ENCODE measurements at regions not wholly inside any gene's neighbourhood (a gene's known extent, or its start where the extent isn't known, plus 50 kb on each side); places are given as distances from the start of the nearest gene placed in this dataset.

DNA sequence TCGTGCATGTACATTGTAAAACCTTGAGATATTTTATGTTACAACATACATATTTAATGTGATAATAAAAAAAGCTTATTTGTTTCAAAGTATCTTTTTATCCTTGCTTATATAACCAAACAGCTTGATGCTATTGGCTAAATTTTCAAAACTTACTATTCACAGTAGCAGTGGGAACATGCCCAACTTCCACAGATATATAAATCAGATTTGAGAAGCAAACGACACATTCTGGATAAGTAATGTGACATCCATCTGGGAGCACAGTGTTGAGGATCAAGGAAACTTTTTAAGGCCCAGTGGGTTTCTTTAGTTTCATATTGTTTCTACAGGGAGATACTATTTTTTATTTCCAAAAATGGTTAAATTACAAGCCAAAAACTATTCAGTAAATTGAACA is 350.7 kb downstream of the SEC23A start:
- H3K4me3 ChIP-seq (ENCODE audit: control insufficient read depth, low read depth, low read length) = no peak overlapping the region
- TF ChIP-seq, protein P1, sequence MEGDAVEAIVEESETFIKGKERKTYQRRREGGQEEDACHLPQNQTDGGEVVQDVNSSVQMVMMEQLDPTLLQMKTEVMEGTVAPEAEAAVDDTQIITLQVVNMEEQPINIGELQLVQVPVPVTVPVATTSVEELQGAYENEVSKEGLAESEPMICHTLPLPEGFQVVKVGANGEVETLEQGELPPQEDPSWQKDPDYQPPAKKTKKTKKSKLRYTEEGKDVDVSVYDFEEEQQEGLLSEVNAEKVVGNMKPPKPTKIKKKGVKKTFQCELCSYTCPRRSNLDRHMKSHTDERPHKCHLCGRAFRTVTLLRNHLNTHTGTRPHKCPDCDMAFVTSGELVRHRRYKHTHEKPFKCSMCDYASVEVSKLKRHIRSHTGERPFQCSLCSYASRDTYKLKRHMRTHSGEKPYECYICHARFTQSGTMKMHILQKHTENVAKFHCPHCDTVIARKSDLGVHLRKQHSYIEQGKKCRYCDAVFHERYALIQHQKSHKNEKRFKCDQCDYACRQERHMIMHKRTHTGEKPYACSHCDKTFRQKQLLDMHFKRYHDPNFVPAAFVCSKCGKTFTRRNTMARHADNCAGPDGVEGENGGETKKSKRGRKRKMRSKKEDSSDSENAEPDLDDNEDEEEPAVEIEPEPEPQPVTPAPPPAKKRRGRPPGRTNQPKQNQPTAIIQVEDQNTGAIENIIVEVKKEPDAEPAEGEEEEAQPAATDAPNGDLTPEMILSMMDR (IDR thresholded peaks at IDR 0.05; ENCODE audit: control insufficient read depth, insufficient read depth, low read depth, low read length, missing control alignments) = no peak
- no peak for DNase-seq (ENCODE audit: low read depth)

DNA sequence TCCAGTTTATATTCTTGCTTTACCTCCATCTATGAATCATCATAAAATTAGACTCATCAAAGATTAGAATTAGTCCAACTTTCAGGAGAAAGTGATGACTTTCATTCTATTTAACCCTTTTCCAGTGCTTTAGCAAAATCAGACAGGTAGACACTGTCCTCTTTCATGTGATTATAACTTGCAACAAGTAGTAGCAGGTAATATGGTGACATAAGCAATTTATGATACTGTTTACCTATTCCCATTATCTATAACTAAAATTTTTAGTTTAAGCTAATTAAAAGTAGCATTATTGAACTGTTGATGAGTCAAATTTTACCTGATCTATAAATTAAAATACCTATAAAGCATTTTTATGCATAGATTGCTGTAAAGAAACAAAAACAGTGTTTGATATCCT is 351.6 kb downstream of the SEC23A start:
- H3K4me3 ChIP-seq (ENCODE audit: control insufficient read depth, low read depth, low read length) = no peak overlapping the region
- no peak for DNase-seq (ENCODE audit: low read depth)
- TF ChIP-seq, protein P1 (IDR thresholded peaks at IDR 0.05; ENCODE audit: control insufficient read depth, insufficient read depth, low read depth, low read length, missing control alignments) = no peak

DNA sequence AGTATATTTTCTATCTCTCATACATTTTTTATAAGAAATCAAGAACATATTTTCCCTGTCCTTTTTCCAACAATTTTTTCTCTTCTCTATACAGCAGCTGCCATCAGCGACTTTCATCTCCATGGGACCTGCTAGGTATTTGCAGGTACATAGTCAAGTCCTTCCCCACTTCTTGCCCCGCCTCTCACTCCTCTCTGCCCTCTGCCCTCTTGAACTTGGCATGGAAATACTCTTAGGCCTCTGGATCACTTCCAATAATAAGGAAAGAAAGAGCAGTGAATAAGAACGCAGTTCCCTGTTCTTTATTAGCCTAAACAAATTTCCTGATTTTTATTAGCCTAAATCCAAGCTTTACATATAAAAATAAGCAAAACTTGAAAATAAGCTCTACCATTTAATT is 353.1 kb downstream of the SEC23A start:
- H3K4me3 ChIP-seq (ENCODE audit: control insufficient read depth, low read depth, low read length) = no peak overlapping the region
- DNase-seq (ENCODE audit: low read depth) = no peak
- TF ChIP-seq, protein P1 (IDR thresholded peaks at IDR 0.05; ENCODE audit: control insufficient read depth, insufficient read depth, low read depth, low read length, missing control alignments) = no peak

DNA sequence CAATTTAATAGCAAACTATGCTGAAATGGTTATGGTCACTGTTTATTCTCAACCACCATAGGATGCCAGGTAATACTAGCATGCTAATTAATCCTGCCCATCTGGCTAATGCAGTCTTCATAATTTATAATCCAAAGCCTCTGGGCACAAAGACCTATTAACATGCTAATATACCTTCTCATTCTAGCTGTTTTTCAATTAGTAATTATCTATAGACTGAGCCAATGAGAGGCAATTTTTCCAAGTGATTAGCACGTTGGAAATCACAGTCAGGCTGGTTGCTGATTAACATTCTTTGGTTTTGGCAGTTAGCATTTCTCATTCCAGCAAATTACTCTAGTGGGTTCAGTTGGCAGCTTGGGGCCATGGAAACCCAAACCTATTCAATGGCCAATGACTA is 357.2 kb downstream of the SEC23A start:
- TF ChIP-seq, protein P1 (IDR thresholded peaks at IDR 0.05; ENCODE audit: control insufficient read depth, insufficient read depth, low read depth, low read length, missing control alignments) = no peak
- no peak overlapping the region for H3K4me3 ChIP-seq (ENCODE audit: control insufficient read depth, low read depth, low read length)
- no peak for DNase-seq (ENCODE audit: low read depth)

DNA sequence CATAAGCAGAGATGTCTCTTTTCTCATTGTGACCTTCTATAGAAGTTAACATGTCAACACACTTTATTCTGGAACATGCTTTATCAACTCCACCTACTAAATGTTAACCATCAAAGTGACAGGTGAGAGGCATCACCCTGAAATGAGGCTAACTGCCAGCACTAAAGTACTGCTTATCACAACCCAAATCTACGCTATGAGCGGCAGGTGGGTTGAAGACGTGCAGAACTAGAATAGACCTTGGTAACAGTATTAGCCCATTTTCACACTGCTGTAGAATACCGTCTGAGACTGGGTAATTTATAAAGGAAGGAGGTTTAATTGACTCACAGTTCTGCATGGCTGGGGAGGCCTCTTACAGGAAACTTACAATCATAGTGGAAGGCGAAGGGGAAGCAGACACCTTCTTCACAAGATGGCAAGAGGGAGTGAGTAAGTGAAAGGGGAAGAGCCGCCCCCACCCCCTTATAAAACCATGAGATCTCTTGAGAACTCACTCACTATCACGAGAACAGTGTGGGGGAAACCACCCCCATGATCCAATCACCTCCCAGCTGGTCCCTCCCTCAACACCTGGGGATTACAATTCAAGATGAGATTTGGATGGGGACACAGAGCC is 359.0 kb downstream of the SEC23A start:
- TF ChIP-seq, protein P1 (IDR thresholded peaks at IDR 0.05; ENCODE audit: control insufficient read depth, insufficient read depth, low read depth, low read length, missing control alignments) = no peak
- no peak overlapping the region for H3K4me3 ChIP-seq (ENCODE audit: control insufficient read depth, low read depth, low read length)

DNA sequence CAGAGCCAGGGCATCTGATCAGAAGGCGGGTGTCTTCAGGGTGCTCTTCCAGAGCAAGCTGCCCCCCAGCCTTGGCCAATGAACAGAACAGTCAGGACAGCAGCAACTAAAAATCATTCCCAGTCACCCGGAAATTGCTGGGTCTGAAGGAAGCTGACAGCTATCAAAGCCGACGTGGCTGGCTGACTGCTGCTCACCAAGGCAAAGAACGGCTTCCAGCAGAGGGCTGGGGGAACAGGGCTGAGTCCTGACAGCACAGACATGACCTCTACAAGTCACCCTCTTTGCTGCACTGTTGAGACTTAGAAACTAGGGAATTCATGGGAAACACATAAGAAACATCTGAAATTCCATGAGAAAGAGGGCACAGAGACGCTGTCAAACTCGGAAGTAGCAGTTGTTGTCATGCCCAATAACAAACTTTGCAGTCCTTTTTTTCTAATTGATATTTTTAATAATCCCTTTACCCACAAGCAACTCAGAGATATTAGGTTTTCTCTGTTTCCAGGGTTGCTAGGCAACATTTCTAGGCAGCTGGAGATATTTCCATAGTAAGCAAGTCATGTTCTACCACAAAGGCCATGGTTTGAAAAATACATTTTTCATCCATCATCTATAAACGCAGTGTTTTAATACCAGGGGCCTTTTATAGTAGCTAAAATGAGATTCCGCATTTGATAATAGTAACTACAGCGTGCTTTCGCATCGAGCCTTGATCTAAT is 365.2 kb downstream of the SEC23A start:
- H3K4me3 ChIP-seq (ENCODE audit: control insufficient read depth, low read depth, low read length) = no peak overlapping the region
- TF ChIP-seq, protein P1 (IDR thresholded peaks at IDR 0.05; ENCODE audit: control insufficient read depth, insufficient read depth, low read depth, low read length, missing control alignments) = no peak
- no peak for DNase-seq (ENCODE audit: low read depth)

More for the DNA sequence above, 359.0 kb downstream of the SEC23A start:
- DNase-seq (ENCODE audit: low read depth) = no peak

Measured in AG09309 (cell line).